T-cell (primary cell): ENCODE measurements at regions not wholly inside any gene's neighbourhood (a gene's known extent, or its start where the extent isn't known, plus 50 kb on each side); places are given as distances from the start of the nearest gene placed in this dataset.

Source experiments
- ATAC-seq, 4 experiments: fragments of 200-7000 bp in 3 of 4; fragments of 150-1000 bp in 1 of 4; cut with Tn5 transposase; replicated peaks in 1 of 4; 1 replicate in 3 of 4; 2 replicates in 1 of 4; pipeline ENCODE4 v1.10.0; 2021; ENCODE audit warnings: moderate library complexity in 3 of 4, mild to moderate bottlenecking in 2 of 4, moderate number of reproducible peaks in 1 of 4
- CTCF ChIA-PET, 2 donors: fragments of 300-600 bp; sonication (Branson Sonifier 250); formaldehyde crosslinking; loops; one replicate each; lab custom pipeline; 2022; ENCODE audit warnings: antibody characterized with exemption in 2 of 2; lab: Charles Lee
- POLR2A ChIA-PET, 2 donors: fragments of 300-600 bp; sonication (Branson Sonifier 250); formaldehyde crosslinking; loops; one replicate each; lab custom pipeline; 2022; ENCODE audit warnings: antibody characterized with exemption in 2 of 2; lab: Charles Lee
- DNase-seq, 35 experiments: peaks; one replicate each; pipeline versions ENCODE4 v3.0.0 to v3.0.0-alpha.2; 2013 to 2023
- H3K27ac ChIP-seq: one replicate; pipeline ENCODE4 v1.5.1; 2013; ENCODE audit warnings: low read length
- H3K27me3 ChIP-seq, 2 experiments: replicated peaks in 1 of 2; 1 replicate in 1 of 2; 2 replicates in 1 of 2; pipeline versions ENCODE4 v1.6.1 to v1.7.0; 2013; ENCODE audit warnings: low read length in 1 of 2, mixed read lengths in 1 of 2; ENCODE audit not compliant: control insufficient read depth in 2 of 2, insufficient read depth in 2 of 2; ENCODE audit errors: extremely low read depth in 1 of 2
- H3K36me3 ChIP-seq, 2 donors: 1 replicate in 1 of 2; 2 replicates in 1 of 2; pipeline versions ENCODE4 v1.6.1 to v1.7.0; 2013; ENCODE audit warnings: low read length in 1 of 2; ENCODE audit not compliant: control insufficient read depth in 2 of 2, insufficient read depth in 1 of 2; ENCODE audit errors: extremely low read depth in 1 of 2
- H3K4me1 ChIP-seq, 2 experiments: 1 replicate in 1 of 2; 2 replicates in 1 of 2; pipeline versions ENCODE4 v1.6.1 to v1.7.0; 2013; ENCODE audit warnings: low read length in 2 of 2, mixed read lengths in 1 of 2; ENCODE audit not compliant: insufficient read depth in 2 of 2, control insufficient read depth in 1 of 2; ENCODE audit errors: extremely low read depth in 1 of 2
- H3K4me3 ChIP-seq, 2 donors: 1 replicate in 1 of 2; 2 replicates in 1 of 2; pipeline versions ENCODE4 v1.5.1 to v1.7.0; 2013; ENCODE audit warnings: mild to moderate bottlenecking in 2 of 2, low read length in 1 of 2, moderate library complexity in 1 of 2; ENCODE audit not compliant: control insufficient read depth in 1 of 2; ENCODE audit errors: extremely low read depth in 1 of 2
- H3K9me3 ChIP-seq: 2 replicates; pipeline ENCODE4 v1.7.0; 2013
- H3K27ac Mint-ChIP-seq, 2 donors: one replicate each; pipeline ENCODE4 v1.8.0; 2020 to 2021; ENCODE audit warnings: mild to moderate bottlenecking in 2 of 2, mixed read lengths in 2 of 2
- H3K27me3 Mint-ChIP-seq, 2 donors: one replicate each; pipeline ENCODE4 v1.8.0; 2021 to 2022; ENCODE audit warnings: mixed read lengths in 2 of 2
- H3K36me3 Mint-ChIP-seq: one replicate; pipeline ENCODE4 v1.8.0; 2021; ENCODE audit warnings: mixed read lengths
- H3K4me1 Mint-ChIP-seq, 3 donors: one replicate each; pipeline ENCODE4 v1.8.0; 2020 to 2022; ENCODE audit warnings: mixed read lengths in 3 of 3, mild to moderate bottlenecking in 1 of 3
- H3K4me3 Mint-ChIP-seq, 3 donors: one replicate each; pipeline ENCODE4 v1.8.0; 2020 to 2022; ENCODE audit warnings: mild to moderate bottlenecking in 3 of 3, mixed read lengths in 3 of 3, moderate library complexity in 3 of 3
- H3K9me3 Mint-ChIP-seq, 3 donors: one replicate each; pipeline ENCODE4 v1.8.0; 2020 to 2022; ENCODE audit warnings: mixed read lengths in 3 of 3
- WGBS: methylation state at CpG from one replicate; pipeline ENCODE4 v1.1.5; 2013; ENCODE audit warnings: missing lambda C conversion rate; ENCODE audit not compliant: insufficient coverage; 5-methylcytosine and 5-hydroxymethylcytosine counted together

- CTCF ChIA-PET, result no interaction called here
Measured at GRCh38 chr10:129277084-129277483, 190.0 kb upstream of the MGMT start.

GRCh38 chr10:129277841-129278240, 189.2 kb upstream of the MGMT start:
- peaks cover 0 to 7% (median 4%) of the 10 kb centered on the region in 3 donors for H3K9me3 Mint-ChIP-seq
- Histone ChIP-seq H3K4me1 (peaks cover 0 to 2% of the 10 kb centered on the region in 2 experiments), H3K4me3 (no peak overlapping the region), H3K36me3 (no peaks in the 10 kb centered on the region), H3K9me3 (no peaks in the 10 kb centered on the region), H3K27me3 (peaks cover 0 to 14% of the 10 kb centered on the region in 2 experiments), H3K27ac (no peak overlapping the region)
- ATAC-seq (no peak), DNase-seq (no peak)
- WGBS, result 94% methylated on average over 13 of the region's 16 CpGs
- H3K27ac Mint-ChIP-seq, result no peak overlapping the region
- no peaks in the 10 kb centered on the region for H3K36me3 Mint-ChIP-seq
- POLR2A ChIA-PET, result no interaction called here
- no peak overlapping the region for H3K4me3 Mint-ChIP-seq
- peaks cover 0 to 7% (median 3%) of the 10 kb centered on the region in 3 donors for H3K4me1 Mint-ChIP-seq
- CTCF ChIA-PET, result no interaction called here
- peaks cover 23 to 34% of the 10 kb centered on the region in 2 donors for H3K27me3 Mint-ChIP-seq

More at GRCh38 chr10:129277084-129277483, 190.0 kb upstream of the MGMT start:
- H3K4me3 ChIP-seq, result no peak overlapping the region
- no peak overlapping the region for H3K27ac ChIP-seq
- peaks cover 0 to 7% (median 4%) of the 10 kb centered on the region in 3 donors for H3K9me3 Mint-ChIP-seq
- no peaks in the 10 kb centered on the region for H3K9me3 ChIP-seq
- DNase-seq, result no peak
- no peak overlapping the region for H3K27ac Mint-ChIP-seq
- peaks cover 0 to 14% of the 10 kb centered on the region in 2 experiments for H3K27me3 ChIP-seq
- 80% methylated on average over 13 of the region's 13 CpGs for WGBS
- H3K4me1 ChIP-seq, result peaks cover 0 to 2% of the 10 kb centered on the region in 2 experiments
- H3K4me3 Mint-ChIP-seq, result no peak overlapping the region
- H3K36me3 Mint-ChIP-seq, result no peaks in the 10 kb centered on the region
- POLR2A ChIA-PET, result no interaction called here
- peaks cover 23 to 34% of the 10 kb centered on the region in 2 donors for H3K27me3 Mint-ChIP-seq
- no peaks in the 10 kb centered on the region for H3K36me3 ChIP-seq
- no peak for ATAC-seq
- H3K4me1 Mint-ChIP-seq, result peaks cover 0 to 7% (median 3%) of the 10 kb centered on the region in 3 donors

- Histone ChIP-seq H3K4me1 (peaks cover 0 to 2% of the 10 kb centered on the region in 2 experiments), H3K27me3 (peaks cover 0 to 13% of the 10 kb centered on the region in 2 experiments), H3K4me3 (no peak overlapping the region), H3K36me3 (no peaks in the 10 kb centered on the region), H3K27ac (no peak overlapping the region), H3K9me3 (no peaks in the 10 kb centered on the region)
- Mint-ChIP-seq H3K27ac (no peak overlapping the region), H3K36me3 (no peaks in the 10 kb centered on the region), H3K27me3 (peaks cover 23 to 34% of the 10 kb centered on the region in 2 donors), H3K9me3 (peaks cover 0 to 7% (median 4%) of the 10 kb centered on the region in 3 donors), H3K4me3 (no peak overlapping the region), H3K4me1 (peaks cover 0 to 7% (median 3%) of the 10 kb centered on the region in 3 donors)
- ATAC-seq, result no peak
- ChIA-PET POLR2A (no interaction called here), CTCF (no interaction called here)
- 70% methylated on average over 2 of the region's 3 CpGs for WGBS
- DNase-seq, result no peak
Measured at GRCh38 chr10:129278686-129279085, 188.4 kb upstream of the MGMT start.

- Mint-ChIP-seq H3K36me3 (no peaks in the 10 kb centered on the region), H3K9me3 (peaks cover 0 to 7% (median 4%) of the 10 kb centered on the region in 3 donors), H3K4me1 (peaks cover 0 to 7% (median 3%) of the 10 kb centered on the region in 3 donors), H3K27me3 (peaks cover 23 to 34% of the 10 kb centered on the region in 2 donors), H3K27ac (no peak overlapping the region), H3K4me3 (no peak overlapping the region)
- no CpG with 5 or more reads among the region's 11 CpGs for WGBS
- POLR2A ChIA-PET, result no interaction called here
- DNase-seq (no peak), ATAC-seq (no peak)
- H3K9me3 ChIP-seq, result no peaks in the 10 kb centered on the region
- peaks cover 0 to 11% of the 10 kb centered on the region in 2 experiments for H3K27me3 ChIP-seq
- no peak overlapping the region for H3K4me3 ChIP-seq
- CTCF ChIA-PET, result no interaction called here
- H3K36me3 ChIP-seq, result no peaks in the 10 kb centered on the region
- H3K27ac ChIP-seq, result no peak overlapping the region
- peaks cover 0 to 2% of the 10 kb centered on the region in 2 experiments for H3K4me1 ChIP-seq
Measured at GRCh38 chr10:129279446-129280154, 187.4 kb upstream of the MGMT start.

- H3K4me1 ChIP-seq, result peaks cover 0 to 2% of the 10 kb centered on the region in 2 experiments
- WGBS, result no CpG with 5 or more reads among the region's 1 CpG
- Mint-ChIP-seq H3K27me3 (peaks cover 23 to 31% of the 10 kb centered on the region in 2 donors), H3K4me3 (no peak overlapping the region), H3K9me3 (peaks cover 0 to 7% (median 4%) of the 10 kb centered on the region in 3 donors), H3K36me3 (no peaks in the 10 kb centered on the region), H3K27ac (no peak overlapping the region), H3K4me1 (peaks cover 0 to 7% (median 3%) of the 10 kb centered on the region in 3 donors)
- POLR2A ChIA-PET, result no interaction called here
- no peak overlapping the region for H3K27ac ChIP-seq
- no peak overlapping the region for H3K4me3 ChIP-seq
- no peak for DNase-seq
- ATAC-seq, result no peak
- CTCF ChIA-PET, result no interaction called here
- H3K9me3 ChIP-seq, result no peaks in the 10 kb centered on the region
- H3K27me3 ChIP-seq, result peaks cover 0 to 10% of the 10 kb centered on the region in 2 experiments
- H3K36me3 ChIP-seq, result no peaks in the 10 kb centered on the region
Measured at GRCh38 chr10:129280155-129280502, 186.9 kb upstream of the MGMT start.

- Histone ChIP-seq H3K27ac (no peak overlapping the region), H3K9me3 (no peaks in the 10 kb centered on the region), H3K4me1 (no peaks in the 10 kb centered on the region), H3K4me3 (no peak overlapping the region), H3K27me3 (peaks cover 0 to 7% of the 10 kb centered on the region in 2 experiments), H3K36me3 (no peaks in the 10 kb centered on the region)
- Mint-ChIP-seq H3K36me3 (no peaks in the 10 kb centered on the region), H3K9me3 (peaks cover 0 to 7% (median 4%) of the 10 kb centered on the region in 3 donors), H3K27me3 (peaks cover 23 to 30% of the 10 kb centered on the region in 2 donors), H3K4me1 (peaks cover 0 to 4% (median 2%) of the 10 kb centered on the region in 3 donors), H3K27ac (no peak overlapping the region), H3K4me3 (no peak overlapping the region)
- POLR2A ChIA-PET, result no interaction called here
- CTCF ChIA-PET, result no interaction called here
- DNase-seq (no peak), ATAC-seq (no peak)
- 20% methylated on average over 1 of the region's 3 CpGs for WGBS
Measured at GRCh38 chr10:129280908-129281586, 186.0 kb upstream of the MGMT start.
